ENCODE measurements at regions not wholly inside any gene's neighbourhood (a gene's known extent, or its start where the extent isn't known, plus 50 kb on each side); places are given as distances from the start of the nearest gene placed in this dataset.

DNA sequence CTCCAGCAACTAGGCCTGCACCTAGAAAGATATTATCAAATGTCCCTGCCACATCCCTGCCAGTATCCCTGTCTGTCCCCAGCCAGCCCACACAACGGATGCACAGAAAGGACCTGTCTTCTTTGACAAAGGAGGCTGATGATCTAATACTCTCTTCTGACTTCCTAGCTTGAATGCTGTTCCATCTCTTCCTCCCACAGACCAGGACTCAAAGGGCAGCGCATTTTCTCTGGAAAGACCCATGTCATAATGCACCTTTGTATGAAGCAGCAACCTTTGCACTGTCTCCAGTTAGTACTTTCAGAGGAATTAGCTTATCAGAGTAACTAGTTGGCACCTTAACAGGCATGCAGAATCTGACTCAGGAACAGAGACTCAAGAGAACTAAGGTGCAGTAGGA, 53.3 kb upstream of the TAF8 start:
- ChIA-PET CTCF (interaction anchor here (1.2 kb wide), 1 partner anchor 10 kb away, joined by 3 read pairs; no protein-coding TSS in a partner anchor), POLR2A (no interaction called here)

DNA sequence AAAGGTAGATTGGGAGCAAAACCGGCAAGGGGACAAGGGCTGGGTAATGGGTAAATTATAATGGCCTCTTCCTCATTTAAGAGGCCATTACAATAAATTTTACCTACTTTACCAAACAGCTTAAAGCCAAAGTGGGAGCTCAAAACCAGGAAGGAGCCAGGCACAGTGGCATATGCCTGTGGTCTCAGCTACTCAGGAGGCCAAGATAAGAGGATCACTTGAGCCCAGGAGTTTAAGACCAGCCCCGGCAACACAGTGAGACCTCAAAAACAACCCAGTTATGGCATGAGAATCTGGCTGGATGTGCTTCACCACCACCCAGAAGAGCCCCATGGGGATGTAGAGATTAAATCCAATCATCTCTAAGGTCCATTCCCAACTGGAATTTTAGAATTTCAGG, 52.9 kb upstream of the TAF8 start:
- ChIA-PET POLR2A (no interaction called here), CTCF (interaction anchor here (1.2 kb wide), 1 partner anchor 10 kb away, joined by 3 read pairs; no protein-coding TSS in a partner anchor)
